ENCODE measurements at regions not wholly inside any gene's neighbourhood (a gene's known extent, or its start where the extent isn't known, plus 50 kb on each side); places are given as distances from the start of the nearest gene placed in this dataset.
"Not testable (repeated sequence)": the region's sequence is repeated elsewhere in the genome, so short reads cannot be mapped to it uniquely, and the experiment has no call there.

DNA sequence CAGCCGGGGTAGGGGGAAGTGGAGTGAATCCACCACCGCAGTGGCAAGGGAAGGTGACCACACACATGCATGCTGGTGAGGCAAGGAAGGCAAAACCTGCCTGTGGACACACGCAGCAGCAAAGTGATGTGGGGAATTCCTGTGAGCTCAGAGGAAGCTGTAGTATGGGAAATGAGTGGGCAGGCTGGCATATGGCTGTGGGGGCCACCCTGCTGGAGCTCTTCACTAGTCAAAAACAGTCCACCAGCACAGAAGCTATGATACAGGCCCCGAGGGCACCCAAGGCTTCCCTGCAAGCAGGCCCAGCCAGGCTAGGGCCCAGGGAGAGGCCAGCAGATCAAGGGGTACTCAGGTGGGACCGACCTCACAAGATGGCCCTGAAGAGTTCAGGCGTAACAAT is 239.1 kb downstream of the CHM start:
- no peak overlapping the region for H3K4me2 ChIP-seq (ENCODE audit: low read length)
- no peak overlapping the region for H3K23ac ChIP-seq (ENCODE audit: low read length)
- no peak overlapping the region for H3K27ac ChIP-seq (ENCODE audit: low read depth, low read length)
- H2AK5ac ChIP-seq (ENCODE audit: low read length): no peak overlapping the region
- H4K5ac ChIP-seq (ENCODE audit: low read length): no peak overlapping the region
- no peak overlapping the region for H3K4me3 ChIP-seq (ENCODE audit: low read length)
- no peak overlapping the region for H3K4ac ChIP-seq (ENCODE audit: low read depth, low read length)
- no peak overlapping the region for H3K56ac ChIP-seq (ENCODE audit: low read length)
- no CpG with 5 or more reads among the region's 6 CpGs for WGBS (ENCODE audit: extremely low coverage, insufficient coverage, low lambda C conversion rate)
- H3K9ac ChIP-seq (ENCODE audit: low read length): no peak overlapping the region
- H3K18ac ChIP-seq (ENCODE audit: low read length): no peak overlapping the region
- H2BK120ac ChIP-seq (ENCODE audit: low read depth, low read length): no peak overlapping the region
- no peaks in the 10 kb centered on the region for H3K4me1 ChIP-seq (ENCODE audit: control insufficient read depth, low read depth, low read length)
- no peaks in the 10 kb centered on the region for H3K79me1 ChIP-seq (ENCODE audit: low read length)
- H3K27me3 ChIP-seq (ENCODE audit: insufficient read depth, low read length, poor library complexity): no peaks in the 10 kb centered on the region
- H2BK5ac ChIP-seq (ENCODE audit: low read length): no peak overlapping the region
- no peak for DNase-seq
- H3K79me2 ChIP-seq (ENCODE audit: control insufficient read depth, insufficient read depth, low read length): no peaks in the 10 kb centered on the region
- no peak overlapping the region for H2BK15ac ChIP-seq (replicated peaks; ENCODE audit: low read depth)
- H4K8ac ChIP-seq (ENCODE audit: low read depth, low read length): no peak overlapping the region
- no peaks in the 10 kb centered on the region for H3K36me3 ChIP-seq (ENCODE audit: control insufficient read depth, insufficient read depth, low read length)

- H3K36me3 ChIP-seq (ENCODE audit: control insufficient read depth, insufficient read depth, low read length); H2BK120ac ChIP-seq (ENCODE audit: low read depth, low read length); H4K5ac ChIP-seq (ENCODE audit: low read length); H3K4me2 ChIP-seq (ENCODE audit: low read length); H3K4me1 ChIP-seq (ENCODE audit: control insufficient read depth, low read depth, low read length); H3K23ac ChIP-seq (ENCODE audit: low read length); DNase-seq; H3K27me3 ChIP-seq (ENCODE audit: insufficient read depth, low read length, poor library complexity); H3K4me3 ChIP-seq (ENCODE audit: low read length); H3K9ac ChIP-seq (ENCODE audit: low read length); H2AK5ac ChIP-seq (ENCODE audit: low read length); H3K18ac ChIP-seq (ENCODE audit: low read length); H3K4ac ChIP-seq (ENCODE audit: low read depth, low read length); H4K8ac ChIP-seq (ENCODE audit: low read depth, low read length); H3K27ac ChIP-seq (ENCODE audit: low read depth, low read length); H2BK15ac ChIP-seq (replicated peaks; ENCODE audit: low read depth); H3K56ac ChIP-seq (ENCODE audit: low read length); H3K79me2 ChIP-seq (ENCODE audit: control insufficient read depth, insufficient read depth, low read length); H2BK5ac ChIP-seq (ENCODE audit: low read length); H3K79me1 ChIP-seq (ENCODE audit: low read length): not testable (repeated sequence)
- WGBS (ENCODE audit: extremely low coverage, insufficient coverage, low lambda C conversion rate): no CpG with 5 or more reads among the region's 8 CpGs
These were observed 275.0 kb downstream of the CHM start for GRCh38 chrX:85772391-85772790.

DNA sequence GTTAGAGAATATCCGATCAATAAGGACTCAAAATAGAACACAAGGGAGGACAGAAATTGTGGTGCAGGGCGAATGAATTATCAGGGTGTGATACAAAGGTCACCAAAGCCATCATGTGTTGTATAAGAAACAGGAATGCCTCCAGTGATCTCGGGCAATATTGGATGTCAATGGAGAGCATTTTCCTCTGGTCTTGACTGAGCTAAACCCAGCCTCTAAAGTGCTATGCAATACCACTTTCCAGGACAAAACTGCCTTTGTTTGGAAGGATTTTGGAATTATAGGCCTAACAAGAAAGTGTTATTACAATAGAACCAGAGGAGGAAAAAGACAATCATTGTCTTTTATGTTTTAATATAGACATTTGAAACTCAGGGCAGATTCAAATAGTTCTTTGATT is 281.7 kb downstream of the CHM start:
- Histone ChIP-seq H3K23ac (ENCODE audit: low read length) (no peak overlapping the region), H3K18ac (ENCODE audit: low read length) (no peak overlapping the region), H3K4ac (ENCODE audit: low read depth, low read length) (no peak overlapping the region), H3K27me3 (ENCODE audit: insufficient read depth, low read length, poor library complexity) (no peaks in the 10 kb centered on the region), H3K79me2 (ENCODE audit: control insufficient read depth, insufficient read depth, low read length) (no peaks in the 10 kb centered on the region), H3K36me3 (ENCODE audit: control insufficient read depth, insufficient read depth, low read length) (no peaks in the 10 kb centered on the region), H4K8ac (ENCODE audit: low read depth, low read length) (no peak overlapping the region), H3K79me1 (ENCODE audit: low read length) (no peaks in the 10 kb centered on the region), H3K27ac (ENCODE audit: low read depth, low read length) (no peak overlapping the region), H2BK5ac (ENCODE audit: low read length) (no peak overlapping the region), H2BK15ac (replicated peaks; ENCODE audit: low read depth) (no peak overlapping the region), H3K4me1 (ENCODE audit: control insufficient read depth, low read depth, low read length) (no peaks in the 10 kb centered on the region), H3K4me3 (ENCODE audit: low read length) (no peak overlapping the region), H3K9ac (ENCODE audit: low read length) (no peak overlapping the region), H2AK5ac (ENCODE audit: low read length) (no peak overlapping the region), H3K4me2 (ENCODE audit: low read length) (no peak overlapping the region), H3K56ac (ENCODE audit: low read length) (no peak overlapping the region), H4K5ac (ENCODE audit: low read length) (no peak overlapping the region), H2BK120ac (ENCODE audit: low read depth, low read length) (no peak overlapping the region)
- DNase-seq: no peak
- WGBS (ENCODE audit: extremely low coverage, insufficient coverage, low lambda C conversion rate): no CpG with 5 or more reads among the region's 3 CpGs

DNA sequence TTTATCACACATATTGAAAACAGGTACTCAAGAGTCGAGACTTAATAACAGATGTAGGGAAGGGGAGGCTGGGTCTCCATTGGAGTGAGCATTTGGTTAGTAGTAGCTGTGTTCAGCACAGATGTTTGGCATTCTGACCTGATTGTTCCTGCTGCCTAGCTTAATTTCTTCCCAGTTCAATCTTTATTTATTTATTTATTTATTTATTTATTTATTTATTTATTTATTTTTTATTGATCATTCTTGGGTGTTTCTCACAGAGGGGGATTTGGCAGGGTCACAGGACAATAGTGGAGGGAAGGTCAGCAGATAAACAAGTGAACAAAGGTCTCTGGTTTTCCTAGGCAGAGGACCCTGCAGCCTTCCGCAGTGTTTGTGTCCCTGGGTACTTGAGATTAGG is 324.3 kb downstream of the CHM start:
- H2BK15ac ChIP-seq (replicated peaks; ENCODE audit: low read depth); H2AK5ac ChIP-seq (ENCODE audit: low read length); H4K5ac ChIP-seq (ENCODE audit: low read length); H3K4ac ChIP-seq (ENCODE audit: low read depth, low read length); H3K23ac ChIP-seq (ENCODE audit: low read length); H3K79me2 ChIP-seq (ENCODE audit: control insufficient read depth, insufficient read depth, low read length); H4K8ac ChIP-seq (ENCODE audit: low read depth, low read length); H3K4me3 ChIP-seq (ENCODE audit: low read length); H3K56ac ChIP-seq (ENCODE audit: low read length); H2BK5ac ChIP-seq (ENCODE audit: low read length); H2BK120ac ChIP-seq (ENCODE audit: low read depth, low read length); H3K27ac ChIP-seq (ENCODE audit: low read depth, low read length); H3K9ac ChIP-seq (ENCODE audit: low read length); H3K79me1 ChIP-seq (ENCODE audit: low read length); H3K36me3 ChIP-seq (ENCODE audit: control insufficient read depth, insufficient read depth, low read length); H3K27me3 ChIP-seq (ENCODE audit: insufficient read depth, low read length, poor library complexity); H3K18ac ChIP-seq (ENCODE audit: low read length); H3K4me1 ChIP-seq (ENCODE audit: control insufficient read depth, low read depth, low read length); H3K4me2 ChIP-seq (ENCODE audit: low read length); DNase-seq: not testable (repeated sequence)
- WGBS (ENCODE audit: extremely low coverage, insufficient coverage, low lambda C conversion rate): no CpG with 5 or more reads among the region's 2 CpGs

DNA sequence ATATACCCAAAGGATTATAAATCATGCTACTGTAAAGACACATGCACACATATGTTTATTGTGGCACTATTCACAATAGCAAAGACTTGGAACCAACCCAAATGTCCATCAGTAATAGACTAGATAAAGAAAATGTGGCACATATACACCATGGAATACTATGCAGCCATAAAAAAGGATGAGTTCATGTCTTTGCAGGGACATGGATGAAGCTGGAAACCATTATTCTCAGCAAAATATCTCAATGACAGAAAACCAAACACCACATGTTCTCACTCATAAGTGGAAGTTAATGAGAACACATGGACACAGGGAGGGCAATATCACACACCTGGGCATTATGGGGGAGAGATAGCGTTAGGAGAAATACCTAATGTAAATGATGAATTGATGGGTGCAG is 323.8 kb upstream of the POF1B start:
- WGBS (ENCODE audit: extremely low coverage, insufficient coverage, low lambda C conversion rate): no CpG with 5 or more reads among the region's 1 CpG
- not testable (repeated sequence) for H2AK5ac ChIP-seq (ENCODE audit: low read length); H3K4me3 ChIP-seq (ENCODE audit: low read length); H4K5ac ChIP-seq (ENCODE audit: low read length); H2BK15ac ChIP-seq (replicated peaks; ENCODE audit: low read depth); H3K56ac ChIP-seq (ENCODE audit: low read length); H3K9ac ChIP-seq (ENCODE audit: low read length); H3K27ac ChIP-seq (ENCODE audit: low read depth, low read length); H3K36me3 ChIP-seq (ENCODE audit: control insufficient read depth, insufficient read depth, low read length); H2BK120ac ChIP-seq (ENCODE audit: low read depth, low read length); H3K18ac ChIP-seq (ENCODE audit: low read length); H2BK5ac ChIP-seq (ENCODE audit: low read length); H3K27me3 ChIP-seq (ENCODE audit: insufficient read depth, low read length, poor library complexity); H3K4ac ChIP-seq (ENCODE audit: low read depth, low read length); H3K23ac ChIP-seq (ENCODE audit: low read length); H3K4me1 ChIP-seq (ENCODE audit: control insufficient read depth, low read depth, low read length); H4K8ac ChIP-seq (ENCODE audit: low read depth, low read length); H3K79me1 ChIP-seq (ENCODE audit: low read length); H3K79me2 ChIP-seq (ENCODE audit: control insufficient read depth, insufficient read depth, low read length); H3K4me2 ChIP-seq (ENCODE audit: low read length); DNase-seq

DNA sequence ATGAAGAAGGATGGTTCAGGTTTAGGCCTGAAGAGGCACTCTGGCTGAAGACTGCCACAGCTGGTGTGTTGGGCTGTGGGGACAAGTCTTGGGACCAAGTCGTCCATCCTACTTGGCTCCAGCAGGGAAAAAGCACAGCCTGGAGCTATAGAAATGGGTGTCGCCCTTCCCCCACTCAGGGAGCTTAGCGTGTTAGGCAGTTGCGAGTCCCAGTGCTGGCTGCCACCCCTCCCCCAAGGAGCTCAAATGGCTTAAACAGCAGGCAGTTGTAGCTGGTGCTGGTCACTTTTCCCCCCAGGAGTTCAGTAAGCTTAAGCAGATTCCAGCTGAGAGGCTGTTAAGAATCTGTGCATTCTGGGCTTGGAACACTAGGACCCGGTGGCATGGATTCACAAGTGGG is 319.5 kb upstream of the POF1B start:
- DNase-seq: peak; percentile 39
- H3K4me2 ChIP-seq (ENCODE audit: low read length): no peak overlapping the region
- H3K9ac ChIP-seq (ENCODE audit: low read length): no peak overlapping the region
- H2BK120ac ChIP-seq (ENCODE audit: low read depth, low read length): no peak overlapping the region
- no peaks in the 10 kb centered on the region for H3K79me1 ChIP-seq (ENCODE audit: low read length)
- no peak overlapping the region for H4K5ac ChIP-seq (ENCODE audit: low read length)
- H3K36me3 ChIP-seq (ENCODE audit: control insufficient read depth, insufficient read depth, low read length): no peaks in the 10 kb centered on the region
- no peak overlapping the region for H3K4ac ChIP-seq (ENCODE audit: low read depth, low read length)
- no peak overlapping the region for H2BK5ac ChIP-seq (ENCODE audit: low read length)
- no peaks in the 10 kb centered on the region for H3K79me2 ChIP-seq (ENCODE audit: control insufficient read depth, insufficient read depth, low read length)
- no peak overlapping the region for H3K23ac ChIP-seq (ENCODE audit: low read length)
- no peak overlapping the region for H2BK15ac ChIP-seq (replicated peaks; ENCODE audit: low read depth)
- no peak overlapping the region for H4K8ac ChIP-seq (ENCODE audit: low read depth, low read length)
- H3K27me3 ChIP-seq (ENCODE audit: insufficient read depth, low read length, poor library complexity): no peaks in the 10 kb centered on the region
- no peak overlapping the region for H3K27ac ChIP-seq (ENCODE audit: low read depth, low read length)
- no peak overlapping the region for H3K18ac ChIP-seq (ENCODE audit: low read length)
- H3K56ac ChIP-seq (ENCODE audit: low read length): no peak overlapping the region
- no peaks in the 10 kb centered on the region for H3K4me1 ChIP-seq (ENCODE audit: control insufficient read depth, low read depth, low read length)
- H3K4me3 ChIP-seq (ENCODE audit: low read length): no peak overlapping the region
- H2AK5ac ChIP-seq (ENCODE audit: low read length): no peak overlapping the region
- no CpG with 5 or more reads among the region's 5 CpGs for WGBS (ENCODE audit: extremely low coverage, insufficient coverage, low lambda C conversion rate)
